ENCODE measurements at regions not wholly inside any gene's neighbourhood (a gene's known extent, or its start where the extent isn't known, plus 50 kb on each side); places are given as distances from the start of the nearest gene placed in this dataset.

DNA sequence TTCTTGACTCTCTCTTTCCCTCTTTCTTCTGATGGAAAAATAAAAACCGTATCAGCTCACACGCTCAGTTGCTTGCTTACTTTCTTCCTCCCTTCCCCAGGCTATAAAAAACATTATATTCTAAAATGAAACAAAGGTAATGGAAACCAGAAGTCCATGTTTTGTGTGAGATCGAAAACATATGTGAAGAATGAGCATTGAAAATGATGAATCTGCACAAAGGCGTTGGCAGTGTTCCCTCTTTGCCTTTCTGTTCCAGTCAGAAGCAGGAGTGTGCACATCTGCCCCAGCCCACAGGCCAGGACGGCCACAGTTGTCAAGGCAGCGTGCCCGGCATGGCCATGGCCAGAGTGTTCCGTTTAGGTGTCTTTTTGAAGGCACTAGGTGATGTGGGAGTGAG is 185.3 kb upstream of the USP24 start:
- no peak for DNase-seq (ENCODE audit: low read depth in 1 of 2, low spot score in 1 of 2)
- Histone ChIP-seq H3K4me3 (replicated peaks; ENCODE audit: insufficient read depth, low read length) (no peak overlapping the region), H3K27ac (replicated peaks) (no peak overlapping the region), H3K27me3 (ENCODE audit: insufficient read depth, poor library complexity, severe bottlenecking) (no peaks in the 10 kb centered on the region)
- TF ChIP-seq POLR2AphosphoS5 (IDR thresholded peaks at IDR 0.05; ENCODE audit: low read depth) (no peak), GABPA (IDR thresholded peaks at IDR 0.05; ENCODE audit: low read depth) (no peak), SPI1 (IDR thresholded peaks at IDR 0.05; ENCODE audit: borderline replicate concordance, low read depth) (no peak)
- TF ChIP-seq, protein P1, sequence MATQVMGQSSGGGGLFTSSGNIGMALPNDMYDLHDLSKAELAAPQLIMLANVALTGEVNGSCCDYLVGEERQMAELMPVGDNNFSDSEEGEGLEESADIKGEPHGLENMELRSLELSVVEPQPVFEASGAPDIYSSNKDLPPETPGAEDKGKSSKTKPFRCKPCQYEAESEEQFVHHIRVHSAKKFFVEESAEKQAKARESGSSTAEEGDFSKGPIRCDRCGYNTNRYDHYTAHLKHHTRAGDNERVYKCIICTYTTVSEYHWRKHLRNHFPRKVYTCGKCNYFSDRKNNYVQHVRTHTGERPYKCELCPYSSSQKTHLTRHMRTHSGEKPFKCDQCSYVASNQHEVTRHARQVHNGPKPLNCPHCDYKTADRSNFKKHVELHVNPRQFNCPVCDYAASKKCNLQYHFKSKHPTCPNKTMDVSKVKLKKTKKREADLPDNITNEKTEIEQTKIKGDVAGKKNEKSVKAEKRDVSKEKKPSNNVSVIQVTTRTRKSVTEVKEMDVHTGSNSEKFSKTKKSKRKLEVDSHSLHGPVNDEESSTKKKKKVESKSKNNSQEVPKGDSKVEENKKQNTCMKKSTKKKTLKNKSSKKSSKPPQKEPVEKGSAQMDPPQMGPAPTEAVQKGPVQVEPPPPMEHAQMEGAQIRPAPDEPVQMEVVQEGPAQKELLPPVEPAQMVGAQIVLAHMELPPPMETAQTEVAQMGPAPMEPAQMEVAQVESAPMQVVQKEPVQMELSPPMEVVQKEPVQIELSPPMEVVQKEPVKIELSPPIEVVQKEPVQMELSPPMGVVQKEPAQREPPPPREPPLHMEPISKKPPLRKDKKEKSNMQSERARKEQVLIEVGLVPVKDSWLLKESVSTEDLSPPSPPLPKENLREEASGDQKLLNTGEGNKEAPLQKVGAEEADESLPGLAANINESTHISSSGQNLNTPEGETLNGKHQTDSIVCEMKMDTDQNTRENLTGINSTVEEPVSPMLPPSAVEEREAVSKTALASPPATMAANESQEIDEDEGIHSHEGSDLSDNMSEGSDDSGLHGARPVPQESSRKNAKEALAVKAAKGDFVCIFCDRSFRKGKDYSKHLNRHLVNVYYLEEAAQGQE (IDR thresholded peaks at IDR 0.05; ENCODE audit: insufficient replicate concordance, low read depth) = no peak
- TF ChIP-seq, protein P2, sequence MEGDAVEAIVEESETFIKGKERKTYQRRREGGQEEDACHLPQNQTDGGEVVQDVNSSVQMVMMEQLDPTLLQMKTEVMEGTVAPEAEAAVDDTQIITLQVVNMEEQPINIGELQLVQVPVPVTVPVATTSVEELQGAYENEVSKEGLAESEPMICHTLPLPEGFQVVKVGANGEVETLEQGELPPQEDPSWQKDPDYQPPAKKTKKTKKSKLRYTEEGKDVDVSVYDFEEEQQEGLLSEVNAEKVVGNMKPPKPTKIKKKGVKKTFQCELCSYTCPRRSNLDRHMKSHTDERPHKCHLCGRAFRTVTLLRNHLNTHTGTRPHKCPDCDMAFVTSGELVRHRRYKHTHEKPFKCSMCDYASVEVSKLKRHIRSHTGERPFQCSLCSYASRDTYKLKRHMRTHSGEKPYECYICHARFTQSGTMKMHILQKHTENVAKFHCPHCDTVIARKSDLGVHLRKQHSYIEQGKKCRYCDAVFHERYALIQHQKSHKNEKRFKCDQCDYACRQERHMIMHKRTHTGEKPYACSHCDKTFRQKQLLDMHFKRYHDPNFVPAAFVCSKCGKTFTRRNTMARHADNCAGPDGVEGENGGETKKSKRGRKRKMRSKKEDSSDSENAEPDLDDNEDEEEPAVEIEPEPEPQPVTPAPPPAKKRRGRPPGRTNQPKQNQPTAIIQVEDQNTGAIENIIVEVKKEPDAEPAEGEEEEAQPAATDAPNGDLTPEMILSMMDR (IDR thresholded peaks at IDR 0.05; ENCODE audit: insufficient read depth, low read length) = no peak

DNA sequence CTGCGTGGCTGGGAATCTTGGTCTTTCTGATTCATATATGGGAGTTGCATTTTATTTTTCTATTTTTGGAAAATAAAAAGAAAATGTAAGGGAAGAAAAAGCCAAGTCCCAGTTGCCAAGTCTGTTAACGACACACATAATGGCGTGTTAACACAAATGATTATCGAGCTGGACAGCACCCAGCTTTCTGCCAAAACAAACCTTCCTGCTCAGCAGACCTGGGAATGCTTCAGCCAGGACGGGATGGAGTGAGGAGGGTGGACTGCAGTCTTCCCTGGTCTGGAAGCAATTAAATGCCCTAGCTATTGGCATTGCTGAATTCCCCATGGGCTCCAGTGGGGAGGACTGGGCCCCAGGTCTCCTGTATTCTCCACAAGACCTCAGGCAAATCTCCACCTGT is 184.2 kb upstream of the USP24 start:
- DNase-seq (ENCODE audit: low read depth in 1 of 2, low spot score in 1 of 2) = no peak
- Histone ChIP-seq H3K4me3 (replicated peaks; ENCODE audit: insufficient read depth, low read length) (no peak overlapping the region), H3K27me3 (ENCODE audit: insufficient read depth, poor library complexity, severe bottlenecking) (no peaks in the 10 kb centered on the region), H3K27ac (replicated peaks) (no peak overlapping the region)
- TF ChIP-seq GABPA (IDR thresholded peaks at IDR 0.05; ENCODE audit: low read depth) (no peak), POLR2AphosphoS5 (IDR thresholded peaks at IDR 0.05; ENCODE audit: low read depth) (no peak), SPI1 (IDR thresholded peaks at IDR 0.05; ENCODE audit: borderline replicate concordance, low read depth) (no peak)
- TF ChIP-seq, protein P1 (IDR thresholded peaks at IDR 0.05; ENCODE audit: insufficient replicate concordance, low read depth) = no peak

DNA sequence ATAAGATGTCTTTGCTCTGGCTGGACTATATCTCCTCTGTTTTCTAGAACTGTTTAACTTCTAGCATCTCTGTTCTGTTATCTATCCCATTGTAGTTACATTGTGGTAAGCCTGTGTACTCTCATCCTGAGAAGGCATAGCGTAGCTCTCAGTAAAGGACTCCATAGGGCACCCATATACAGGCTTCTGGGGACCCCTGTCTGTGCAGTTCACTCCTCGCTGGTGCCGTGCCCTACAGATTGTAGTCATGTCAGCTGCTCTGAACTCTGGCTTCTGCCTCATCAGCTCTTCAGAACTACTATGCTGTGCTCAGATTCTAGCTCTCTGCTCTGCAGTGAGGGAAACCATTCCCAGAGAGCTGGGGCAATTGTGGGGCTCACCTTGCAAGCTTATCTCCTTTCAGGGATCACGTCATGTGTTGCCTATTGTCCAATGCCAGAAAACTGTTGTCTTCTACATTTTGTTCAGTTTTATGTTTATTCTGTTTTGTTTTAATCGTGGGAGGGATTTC is 181.3 kb upstream of the USP24 start:
- TF ChIP-seq GABPA (IDR thresholded peaks at IDR 0.05; ENCODE audit: low read depth) (no peak), POLR2AphosphoS5 (IDR thresholded peaks at IDR 0.05; ENCODE audit: low read depth) (no peak), SPI1 (IDR thresholded peaks at IDR 0.05; ENCODE audit: borderline replicate concordance, low read depth) (no peak)
- TF ChIP-seq, protein P2 (IDR thresholded peaks at IDR 0.05; ENCODE audit: insufficient read depth, low read length) = no peak
- TF ChIP-seq, protein P1 (IDR thresholded peaks at IDR 0.05; ENCODE audit: insufficient replicate concordance, low read depth) = no peak
- DNase-seq (ENCODE audit: low read depth in 1 of 2, low spot score in 1 of 2) = no peak
- no peak overlapping the region for H3K27ac ChIP-seq (replicated peaks)
- no peaks in the 10 kb centered on the region for H3K27me3 ChIP-seq (ENCODE audit: insufficient read depth, poor library complexity, severe bottlenecking)
- no peak overlapping the region for H3K4me3 ChIP-seq (replicated peaks; ENCODE audit: insufficient read depth, low read length)
